BE2C (cell line): ENCODE measurements at regions not wholly inside any gene's neighbourhood (a gene's known extent, or its start where the extent isn't known, plus 50 kb on each side); places are given as distances from the start of the nearest gene placed in this dataset.

Experiments used
- DNase-seq: peaks from one replicate; pipeline ENCODE4 v3.0.0-alpha.2; 2020
- H3K27me3 ChIP-seq: fragments of 250-450 bp; sonication (Bioruptor Pico); 2 replicates; pipeline ENCODE4 v1.5.1; 2020; ENCODE audit warnings: mild to moderate bottlenecking
- H3K36me3 ChIP-seq: fragments of 250-450 bp; sonication (Bioruptor Pico); 2 replicates; pipeline ENCODE4 v1.5.1; 2020; ENCODE audit warnings: mild to moderate bottlenecking
- H3K4me1 ChIP-seq: fragments of 250-450 bp; sonication (Bioruptor Pico); 2 replicates; pipeline ENCODE4 v1.5.1; 2020
- H3K4me3 ChIP-seq: 2 replicates; pipeline ENCODE4 v1.5.1; 2011; ENCODE audit warnings: low read depth, low read length
- H3K9me3 ChIP-seq: fragments of 250-450 bp; sonication (Bioruptor Pico); 2 replicates; pipeline ENCODE4 v1.5.1; 2020
- TF ChIP-seq, protein P1 (sequence below): IDR thresholded peaks from 2 replicates; pipeline ENCODE4 v1.5.1; 2012; ENCODE audit warnings: mild to moderate bottlenecking, low read depth, low read length

DNA sequence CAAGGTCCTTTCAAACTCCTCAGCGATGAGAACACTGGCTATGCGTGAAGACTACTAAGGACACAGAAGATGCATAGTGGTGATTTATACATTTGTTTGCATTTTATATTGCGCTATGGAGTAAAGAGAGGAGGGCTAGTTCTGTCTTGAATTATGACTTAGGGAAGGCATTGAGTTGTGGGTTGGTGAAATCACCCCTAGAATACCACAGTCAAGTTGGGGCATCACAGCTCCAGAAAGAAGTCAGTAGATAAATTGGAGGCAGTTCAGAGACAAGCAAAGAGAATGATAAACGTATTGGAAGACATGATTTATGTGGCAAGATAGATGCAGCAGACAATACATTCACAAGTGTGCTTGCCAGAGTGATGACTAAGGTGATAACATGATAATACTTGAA lies 460.4 kb downstream of the EPHA4 start:
- H3K9me3 ChIP-seq, result no peaks in the 10 kb centered on the region
- no peak overlapping the region for H3K4me3 ChIP-seq
- DNase-seq, result no peak
- no peaks in the 10 kb centered on the region for H3K27me3 ChIP-seq
- H3K4me1 ChIP-seq, result no peaks in the 10 kb centered on the region
- TF ChIP-seq, protein P1, sequence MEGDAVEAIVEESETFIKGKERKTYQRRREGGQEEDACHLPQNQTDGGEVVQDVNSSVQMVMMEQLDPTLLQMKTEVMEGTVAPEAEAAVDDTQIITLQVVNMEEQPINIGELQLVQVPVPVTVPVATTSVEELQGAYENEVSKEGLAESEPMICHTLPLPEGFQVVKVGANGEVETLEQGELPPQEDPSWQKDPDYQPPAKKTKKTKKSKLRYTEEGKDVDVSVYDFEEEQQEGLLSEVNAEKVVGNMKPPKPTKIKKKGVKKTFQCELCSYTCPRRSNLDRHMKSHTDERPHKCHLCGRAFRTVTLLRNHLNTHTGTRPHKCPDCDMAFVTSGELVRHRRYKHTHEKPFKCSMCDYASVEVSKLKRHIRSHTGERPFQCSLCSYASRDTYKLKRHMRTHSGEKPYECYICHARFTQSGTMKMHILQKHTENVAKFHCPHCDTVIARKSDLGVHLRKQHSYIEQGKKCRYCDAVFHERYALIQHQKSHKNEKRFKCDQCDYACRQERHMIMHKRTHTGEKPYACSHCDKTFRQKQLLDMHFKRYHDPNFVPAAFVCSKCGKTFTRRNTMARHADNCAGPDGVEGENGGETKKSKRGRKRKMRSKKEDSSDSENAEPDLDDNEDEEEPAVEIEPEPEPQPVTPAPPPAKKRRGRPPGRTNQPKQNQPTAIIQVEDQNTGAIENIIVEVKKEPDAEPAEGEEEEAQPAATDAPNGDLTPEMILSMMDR, result no peak
- no peaks in the 10 kb centered on the region for H3K36me3 ChIP-seq

DNA sequence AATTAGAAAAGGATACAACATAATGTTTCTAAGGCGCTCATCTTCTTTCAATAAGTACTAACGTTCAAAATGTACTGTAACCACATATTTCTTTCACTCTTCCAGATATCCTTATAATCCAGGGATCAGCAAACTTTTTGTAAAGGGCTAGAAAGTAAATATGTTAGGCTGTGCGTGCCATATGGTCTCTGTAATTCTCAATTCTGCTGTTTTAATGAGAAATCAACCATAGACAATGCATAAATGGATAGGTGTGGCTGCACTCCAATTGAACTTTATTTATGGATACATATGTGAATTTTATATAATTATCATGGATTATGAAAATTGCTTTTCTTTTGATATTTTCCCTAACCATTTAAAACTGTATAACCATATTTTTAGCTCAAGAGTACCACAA lies 459.4 kb downstream of the EPHA4 start:
- no peaks in the 10 kb centered on the region for H3K9me3 ChIP-seq
- H3K4me1 ChIP-seq, result no peaks in the 10 kb centered on the region
- no peaks in the 10 kb centered on the region for H3K36me3 ChIP-seq
- H3K27me3 ChIP-seq, result no peaks in the 10 kb centered on the region
- H3K4me3 ChIP-seq, result no peak overlapping the region
- TF ChIP-seq, protein P1, result no peak
- DNase-seq, result no peak

DNA sequence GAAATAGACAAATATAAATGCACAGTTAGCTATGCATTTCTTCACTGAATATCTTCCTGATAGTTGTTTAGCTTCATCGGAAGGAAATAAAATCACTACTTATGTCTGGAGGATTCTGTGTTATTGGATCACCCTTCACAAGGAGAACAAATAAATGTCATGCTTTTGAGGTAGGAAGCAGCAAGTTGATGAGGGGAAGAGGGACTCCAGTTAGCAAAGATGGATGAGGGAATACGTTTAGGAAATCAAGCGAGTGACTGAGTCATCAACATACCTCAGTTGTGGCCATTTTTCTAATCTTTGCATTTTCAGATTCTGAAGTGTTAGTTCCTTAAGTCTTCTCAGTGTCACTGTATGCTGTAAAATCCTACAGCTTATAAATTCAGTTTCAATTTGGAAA lies 456.2 kb downstream of the EPHA4 start:
- DNase-seq, result no peak
- Histone ChIP-seq H3K9me3 (no peaks in the 10 kb centered on the region), H3K27me3 (no peaks in the 10 kb centered on the region), H3K4me3 (no peak overlapping the region), H3K36me3 (no peaks in the 10 kb centered on the region), H3K4me1 (no peaks in the 10 kb centered on the region)
- TF ChIP-seq, protein P1, result no peak

DNA sequence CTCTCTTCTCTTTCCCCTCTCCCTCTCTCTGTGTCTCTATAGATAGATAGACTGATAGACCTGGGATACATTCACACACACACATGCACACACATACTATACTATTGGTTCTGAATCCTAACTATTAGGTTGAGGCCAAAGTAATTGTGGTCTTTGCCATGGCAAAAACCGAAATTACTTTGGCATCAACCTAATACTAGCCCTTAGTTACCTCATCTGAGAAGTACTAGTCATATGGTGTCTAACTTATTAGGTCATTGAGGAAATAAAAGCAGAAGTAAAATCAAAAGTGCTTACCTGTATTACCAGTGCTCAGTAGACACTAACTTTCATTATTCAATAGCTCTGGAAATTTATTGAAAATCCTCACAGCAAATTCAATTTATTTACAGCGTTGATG lies 451.5 kb downstream of the EPHA4 start:
- TF ChIP-seq, protein P1, result no peak
- H3K27me3 ChIP-seq, result no peaks in the 10 kb centered on the region; the same call in 1 of the 2 replicates
- no peak for DNase-seq

DNA sequence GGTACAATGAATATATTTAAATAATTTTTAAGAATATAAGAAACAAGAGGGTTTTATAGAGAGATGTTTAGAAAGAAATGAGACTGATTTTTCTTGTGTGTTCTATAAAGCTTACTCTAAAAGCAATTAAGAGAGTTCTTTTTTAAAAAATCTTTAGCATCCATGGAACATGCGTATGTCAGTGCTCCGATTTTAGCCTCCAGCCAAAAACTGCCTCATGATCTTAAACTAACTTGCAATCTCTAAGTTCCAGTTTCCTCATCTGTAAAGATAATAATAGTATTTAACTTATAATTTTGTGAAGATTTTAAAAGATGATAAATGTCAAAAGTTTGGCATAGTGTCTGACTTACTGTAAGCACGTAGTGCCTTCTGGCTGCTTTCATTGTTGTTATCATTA lies 448.7 kb downstream of the EPHA4 start:
- no peak for DNase-seq
- H3K27me3 ChIP-seq, result no peaks in the 10 kb centered on the region; the same call in 1 of the 2 replicates
- no peaks in the 10 kb centered on the region for H3K4me1 ChIP-seq
- TF ChIP-seq, protein P1, result no peak
- no peak overlapping the region for H3K4me3 ChIP-seq
- no peaks in the 10 kb centered on the region for H3K36me3 ChIP-seq
- H3K9me3 ChIP-seq, result no peaks in the 10 kb centered on the region

More for the DNA sequence above, 451.5 kb downstream of the EPHA4 start:
- H3K36me3 ChIP-seq, result no peaks in the 10 kb centered on the region
- no peaks in the 10 kb centered on the region for H3K9me3 ChIP-seq
- H3K4me1 ChIP-seq, result no peaks in the 10 kb centered on the region
- no peak overlapping the region for H3K4me3 ChIP-seq

DNA sequence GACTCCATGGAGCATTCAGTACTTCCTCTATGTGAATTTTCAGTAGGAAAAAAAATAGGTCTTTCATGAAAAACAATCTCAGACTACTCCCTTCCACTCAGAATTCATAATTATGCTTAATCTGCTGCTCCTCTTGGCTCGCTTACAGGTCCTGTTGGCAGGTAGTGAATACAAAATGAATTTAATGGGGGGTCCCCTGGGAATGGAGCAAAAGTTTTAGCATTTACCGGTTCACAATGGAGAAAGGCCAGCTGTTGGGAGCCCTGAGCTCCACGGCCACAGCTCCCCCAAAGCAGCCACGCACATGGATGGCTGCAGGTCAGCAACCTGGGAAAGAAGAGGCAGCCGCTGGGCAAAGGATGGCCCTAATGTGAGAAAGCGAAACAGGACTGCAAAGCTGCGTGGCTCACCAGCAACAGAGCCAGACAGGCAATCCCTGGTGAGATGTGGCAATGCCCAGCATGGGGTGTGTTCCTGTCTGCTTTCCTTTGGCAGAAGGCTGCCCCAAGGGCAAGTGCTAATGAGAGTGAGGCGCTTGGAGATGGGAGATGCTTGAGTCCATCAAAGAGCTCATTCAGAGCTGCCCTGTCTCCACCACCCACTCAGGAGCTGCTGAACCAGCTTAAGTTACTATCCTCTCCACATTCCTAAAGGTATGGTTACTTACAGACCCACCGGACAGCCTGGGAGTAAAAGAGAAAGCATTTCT lies 447.4 kb downstream of the EPHA4 start:
- DNase-seq, result no peak
- Histone ChIP-seq H3K27me3 (no peaks in the 10 kb centered on the region; the same call in 1 of the 2 replicates), H3K4me1 (no peaks in the 10 kb centered on the region), H3K9me3 (no peaks in the 10 kb centered on the region), H3K4me3 (no peak overlapping the region), H3K36me3 (no peaks in the 10 kb centered on the region)
- TF ChIP-seq, protein P1, result no peak
